Right lobe of liver (tissue), 4 donors: ENCODE measurements at regions not wholly inside any gene's neighbourhood (a gene's known extent, or its start where the extent isn't known, plus 50 kb on each side); places are given as distances from the start of the nearest gene placed in this dataset.

Experiments
- CTCF ChIP-seq, 4 donors: fragments of 200-600 bp in 3 of 4; fragments of 450-650 bp in 1 of 4; IDR thresholded peaks; one replicate each; pipeline versions ENCODE4 v1.5.1 to v1.8.0; 2016 to 2022; ENCODE audit warnings: antibody characterized with exemption in 4 of 4, mild to moderate bottlenecking in 2 of 4
- POLR2A ChIP-seq: fragments of 450-650 bp; IDR thresholded peaks from one replicate; pipeline ENCODE4 v1.6.1; 2017; ENCODE audit warnings: antibody characterized with exemption, mild to moderate bottlenecking
- donor health status: DM: no; HTN: no; CAD: no.
- donor health status: DM: no; HTN: no; CAD: no.
- donor health status: DM: no; HTN: yes; CAD: no.

DNA sequence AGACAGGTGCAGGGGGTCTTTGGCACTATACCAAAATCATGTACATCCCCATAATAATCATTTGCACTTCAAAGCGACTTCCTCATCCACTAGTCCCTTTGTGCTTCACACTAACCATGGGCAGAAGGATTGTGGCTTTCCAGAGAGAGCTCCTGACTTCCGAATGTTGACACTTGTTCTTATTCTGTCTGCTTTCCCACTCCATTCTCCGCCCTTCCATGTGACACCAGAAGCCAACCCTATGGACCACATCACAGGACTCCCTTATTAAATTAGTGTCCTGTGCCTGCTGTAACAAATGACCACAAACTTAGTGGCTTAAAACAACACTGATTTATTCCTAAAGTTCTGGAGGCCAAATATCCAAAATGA lies 91.6 kb downstream of the CMC2 start:
- TF ChIP-seq CTCF (IDR thresholded peaks at IDR 0.05) (no peak), POLR2A (no peak)
